HG03025 (cell line): ENCODE measurements at regions not wholly inside any gene's neighbourhood (a gene's known extent, or its start where the extent isn't known, plus 50 kb on each side); places are given as distances from the start of the nearest gene placed in this dataset.

ENCODE experiments used
- ATAC-seq: cut with Tn5 transposase; IDR thresholded peaks from one replicate; pipeline ENCODE4 v1.9.1; 2021; ENCODE audit warnings: mild to moderate bottlenecking, moderate library complexity; ENCODE audit not compliant: unreplicated experiment, low FRiP score

DNA sequence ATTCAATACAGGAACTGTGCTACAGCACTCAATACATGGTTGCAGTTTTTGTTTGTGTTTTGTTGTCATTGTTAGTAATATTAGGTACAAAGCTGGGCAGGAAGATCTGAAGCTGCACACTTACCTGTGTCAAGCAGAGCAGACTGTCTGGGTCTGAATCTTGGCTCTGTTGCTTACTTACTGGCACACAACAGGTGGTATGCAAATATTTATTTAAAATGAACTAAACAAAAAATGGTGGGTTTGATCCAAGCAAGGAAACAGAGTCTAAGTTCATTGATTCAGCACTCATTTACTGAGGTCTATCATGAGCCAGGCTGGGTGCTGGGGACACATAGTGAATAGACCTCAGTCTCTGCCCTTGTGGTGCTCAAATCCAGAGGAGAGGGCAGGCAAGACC lies 230.4 kb downstream of the OMA1 start:
- no peak for ATAC-seq

DNA sequence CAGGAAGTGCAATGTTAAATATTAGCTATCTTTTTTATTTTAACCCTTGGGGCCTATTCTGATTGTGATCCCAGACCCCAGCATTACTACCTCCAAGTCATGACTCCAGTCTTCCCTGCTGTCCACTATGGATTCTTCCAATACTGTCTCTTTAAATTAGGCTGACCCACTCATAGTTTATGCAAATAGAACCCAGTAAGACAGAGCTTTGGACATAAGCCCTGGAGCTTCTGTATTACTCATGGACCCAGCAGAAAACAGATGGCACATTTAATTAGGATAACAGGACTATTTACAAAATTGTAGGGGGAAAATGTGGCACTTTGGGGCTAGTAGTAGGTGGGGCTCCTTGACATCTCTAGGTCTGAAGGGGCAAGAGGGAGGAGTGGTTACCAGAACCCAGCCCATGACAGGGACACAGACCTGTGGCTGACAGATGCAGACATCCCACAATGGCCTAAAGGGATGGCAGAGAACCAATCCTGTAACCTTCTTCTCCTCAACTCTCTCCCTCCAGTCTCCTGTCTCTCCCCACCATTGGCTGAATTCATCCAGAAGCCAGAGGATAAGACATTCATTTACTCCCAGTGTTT lies 233.5 kb downstream of the OMA1 start:
- ATAC-seq: no peak

DNA sequence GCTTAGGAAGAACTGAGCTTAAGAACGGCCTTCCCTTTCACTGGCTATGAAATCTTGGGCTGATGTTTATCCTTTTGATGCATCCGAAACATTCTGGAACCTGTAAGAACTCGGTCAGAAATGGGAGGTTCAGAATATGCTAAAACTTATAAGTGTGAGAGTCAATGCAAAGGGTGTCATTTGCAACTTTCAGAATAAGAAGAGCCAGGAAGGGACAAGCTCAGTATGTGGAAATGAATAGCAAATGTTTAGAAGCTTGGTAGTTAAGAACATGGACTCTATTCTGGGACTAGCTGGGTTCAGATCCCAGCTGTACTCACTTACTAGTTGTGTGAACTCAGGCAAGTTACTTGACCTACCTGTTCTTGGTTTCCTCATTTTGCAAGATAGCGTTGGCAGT lies 234.1 kb downstream of the OMA1 start:
- no peak for ATAC-seq

DNA sequence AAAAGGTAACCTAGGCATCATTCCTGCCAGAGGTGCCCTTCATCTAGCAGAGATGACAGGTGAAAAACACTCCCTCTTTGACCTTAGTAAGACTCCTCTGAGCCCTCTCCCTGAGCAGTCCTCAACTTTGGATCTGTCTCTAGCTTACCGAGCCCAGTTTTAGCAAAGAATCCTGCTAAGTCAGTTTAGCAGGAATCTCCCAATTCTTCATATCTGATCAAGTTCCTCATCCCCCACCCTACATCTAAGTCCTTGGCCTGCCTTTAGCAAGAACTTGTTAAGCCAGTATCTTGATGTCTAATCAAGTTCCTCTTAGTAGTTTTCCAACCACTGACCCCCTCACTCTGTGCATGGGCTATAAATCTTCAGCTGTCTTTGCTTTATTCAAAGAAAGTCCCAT lies 235.6 kb downstream of the OMA1 start:
- ATAC-seq: no peak

DNA sequence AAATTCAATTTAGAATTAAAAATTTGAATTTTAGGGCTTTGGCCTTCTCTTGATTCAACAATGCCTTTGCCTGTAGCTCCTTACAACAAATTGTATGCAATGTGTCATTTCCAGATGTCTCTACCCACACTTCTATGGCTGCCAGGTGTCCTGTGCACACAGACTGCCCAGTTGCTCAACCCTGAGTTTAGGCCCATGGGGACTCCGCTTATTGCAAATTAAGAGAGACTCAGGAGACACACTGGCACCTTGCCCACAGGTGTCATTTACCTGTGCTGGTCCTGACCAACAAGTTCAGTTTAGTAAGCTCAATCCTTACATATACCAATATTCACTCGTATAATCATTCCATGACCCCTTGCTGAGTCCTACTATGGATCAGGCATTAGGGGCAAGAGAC lies 236.1 kb downstream of the OMA1 start:
- ATAC-seq: no peak

DNA sequence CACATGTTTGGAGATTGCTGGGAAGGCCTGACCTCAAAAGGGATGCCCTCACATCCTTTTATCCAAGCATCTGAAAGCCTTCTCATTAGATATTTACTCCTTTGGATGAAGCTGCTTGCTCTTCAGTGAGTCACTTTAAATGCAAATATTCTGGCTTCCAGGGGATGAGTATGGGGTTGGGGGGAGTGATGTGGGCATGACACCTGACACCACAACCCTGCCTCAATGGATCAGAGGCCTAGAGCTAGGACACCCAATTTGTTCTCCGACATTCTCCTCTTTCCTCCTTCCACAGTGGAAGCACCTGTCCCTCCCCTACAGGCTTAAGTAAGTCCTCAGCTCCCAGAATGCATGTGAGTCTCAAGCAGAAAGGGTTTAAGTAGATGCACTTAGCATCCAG lies 238.3 kb downstream of the OMA1 start:
- no peak for ATAC-seq

DNA sequence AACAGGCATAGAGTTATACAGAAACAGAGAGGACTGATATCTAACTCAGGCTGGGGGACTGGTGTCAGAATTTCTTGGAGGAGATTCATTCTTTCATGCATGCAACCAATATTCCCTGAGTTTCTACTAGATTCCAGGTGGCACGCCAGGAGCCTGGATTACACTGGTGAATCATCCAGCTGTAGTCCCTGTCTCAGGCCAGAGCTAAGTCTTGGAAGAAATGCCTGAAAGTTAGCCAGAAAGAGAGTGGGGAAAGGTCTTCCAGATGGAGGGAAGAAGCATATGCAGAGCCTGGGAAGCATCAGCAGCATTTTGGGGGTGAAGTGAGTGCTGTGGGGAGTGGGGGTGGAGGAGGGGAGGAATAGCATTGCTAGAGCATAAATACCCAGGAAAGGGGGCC lies 239.1 kb downstream of the OMA1 start:
- no peak for ATAC-seq

DNA sequence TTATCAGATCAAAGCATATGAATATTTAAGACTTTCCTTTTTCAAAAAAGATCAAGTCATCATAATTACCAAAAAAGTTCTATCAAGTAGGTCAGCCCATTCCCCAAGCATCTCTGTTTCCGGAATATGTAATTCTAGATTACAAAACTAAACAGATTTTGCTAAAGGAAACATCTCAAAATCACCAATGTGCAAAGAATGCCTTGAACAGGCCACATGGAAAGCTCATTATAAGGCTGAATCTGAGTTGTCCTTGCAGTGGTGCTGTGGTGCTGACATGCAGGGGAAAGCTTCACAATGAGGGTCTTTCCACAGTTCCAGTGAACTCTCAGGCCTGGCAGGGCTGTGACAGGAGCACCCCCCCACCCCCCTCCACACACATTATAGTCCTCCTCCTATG lies 240.9 kb downstream of the OMA1 start:
- ATAC-seq: no peak

DNA sequence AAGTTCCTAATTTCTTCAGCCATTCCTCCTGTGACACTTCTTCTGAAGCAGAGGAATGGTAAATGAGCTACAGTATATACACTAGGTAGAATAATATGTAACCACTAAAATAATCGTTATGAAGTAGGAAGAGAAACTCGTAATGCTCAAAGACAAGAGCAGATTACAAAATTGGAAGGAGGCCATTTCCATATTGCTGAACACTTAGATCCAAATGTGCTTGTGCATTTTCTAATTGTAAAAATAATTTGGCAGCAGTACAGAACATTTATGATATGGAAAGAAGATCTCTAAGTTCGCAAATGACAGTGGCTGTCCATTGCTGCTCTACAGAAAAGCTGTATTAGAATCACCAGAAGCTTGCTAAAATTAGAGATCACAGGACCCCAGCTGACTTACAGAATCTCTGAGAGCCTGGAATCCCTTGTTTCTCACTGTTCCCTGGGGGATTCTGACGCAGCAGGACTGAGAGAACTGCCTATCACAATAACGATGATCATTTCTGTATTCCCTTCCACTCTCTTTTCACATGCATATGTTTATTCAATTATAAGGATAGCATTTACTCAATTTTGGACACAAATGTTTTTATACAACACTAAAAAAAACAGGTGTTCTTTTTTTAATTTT lies 242.1 kb downstream of the OMA1 start:
- ATAC-seq: no peak

DNA sequence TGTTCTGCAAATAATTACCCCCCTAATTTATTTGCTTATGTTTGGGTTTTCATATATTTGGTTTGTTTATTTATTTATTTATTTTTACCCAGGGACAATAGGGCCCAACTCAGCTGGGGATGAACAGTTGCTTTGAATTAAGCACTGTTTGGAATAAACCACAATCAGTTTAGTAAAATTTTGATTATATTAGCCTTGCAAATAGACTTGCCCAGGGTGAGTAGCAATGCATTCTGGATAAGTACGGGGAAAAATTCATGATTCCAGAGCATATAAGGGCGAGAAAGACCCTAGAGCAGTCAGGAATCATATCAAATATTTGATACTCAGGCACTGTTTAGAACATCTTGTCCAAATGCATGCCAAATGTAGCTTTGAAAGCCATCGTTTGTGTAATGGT lies 242.7 kb downstream of the OMA1 start:
- no peak for ATAC-seq

DNA sequence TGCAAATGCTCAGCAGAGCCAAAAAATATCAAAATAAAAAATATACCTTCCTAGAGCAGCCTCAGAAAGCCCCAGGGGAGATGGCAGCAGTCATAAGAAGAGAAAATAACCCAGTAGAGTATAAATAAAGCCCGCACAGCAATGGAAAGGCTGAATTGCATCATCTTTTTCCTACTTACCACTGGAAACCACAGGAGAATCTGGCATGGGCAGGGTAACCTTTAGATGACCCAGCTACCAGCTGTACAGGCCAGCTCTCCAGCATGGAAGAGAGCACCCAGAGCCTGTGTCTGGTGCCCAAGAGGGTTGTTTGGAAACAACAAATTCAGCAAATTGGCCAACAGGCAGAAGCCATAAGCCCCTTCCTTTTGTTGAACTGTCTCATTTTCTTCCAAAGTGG lies 253.1 kb downstream of the OMA1 start:
- ATAC-seq: no peak

DNA sequence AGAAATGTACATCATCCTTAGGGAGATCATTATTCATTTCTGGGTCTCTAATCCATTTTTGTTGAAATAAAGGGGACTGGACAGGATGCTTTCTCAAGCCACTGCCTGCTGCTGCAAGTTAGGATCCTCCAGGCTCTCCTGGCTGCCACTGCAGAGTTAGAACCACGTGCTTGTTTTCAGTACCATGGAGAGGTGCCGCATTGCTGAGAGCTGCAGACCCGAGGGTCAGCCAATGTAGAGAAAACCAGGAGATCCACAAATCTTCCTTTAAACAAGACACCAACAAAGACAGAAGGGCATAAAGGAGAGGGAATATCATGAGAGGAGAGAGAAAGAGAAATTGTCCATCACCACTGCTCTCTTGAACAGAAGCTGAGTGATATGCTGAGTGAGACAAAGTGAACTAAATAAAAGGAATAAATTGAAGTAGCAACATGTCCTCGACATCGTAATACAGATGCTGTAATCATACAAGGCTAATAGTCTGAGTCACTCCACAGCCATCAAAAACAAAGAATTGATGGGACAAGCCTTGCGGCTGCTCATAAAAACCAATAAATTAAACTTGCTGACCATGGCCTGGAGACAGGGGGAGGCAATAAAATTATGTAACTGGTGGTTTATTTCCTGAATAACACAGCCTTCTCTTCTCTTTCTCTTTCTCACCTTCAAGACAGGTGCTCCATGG lies 255.7 kb downstream of the OMA1 start:
- no peak for ATAC-seq

DNA sequence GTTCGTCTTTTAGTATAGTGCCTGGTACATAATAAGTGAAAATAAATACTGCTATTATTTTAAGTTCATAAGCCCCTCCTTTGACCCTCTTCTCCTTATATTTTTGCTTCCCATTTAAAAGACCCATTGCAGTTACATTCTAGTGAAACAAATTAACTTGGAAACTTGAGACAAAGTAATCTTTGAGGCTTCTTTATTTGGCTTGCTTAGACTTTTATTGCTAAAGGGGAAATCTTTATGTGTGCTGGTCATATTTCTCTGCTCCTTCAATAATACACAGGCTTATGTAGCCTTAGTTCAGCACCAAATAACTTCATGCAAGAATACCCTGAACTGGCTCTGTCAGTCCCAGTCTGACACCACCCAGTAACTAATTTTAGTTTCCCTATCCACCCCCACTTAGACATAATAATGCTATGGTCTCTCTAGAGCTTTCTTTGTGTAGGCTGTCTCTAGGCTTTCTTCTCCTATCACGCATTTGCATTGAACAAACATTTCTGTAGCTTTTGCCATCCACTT lies 257.8 kb downstream of the OMA1 start:
- no peak for ATAC-seq

DNA sequence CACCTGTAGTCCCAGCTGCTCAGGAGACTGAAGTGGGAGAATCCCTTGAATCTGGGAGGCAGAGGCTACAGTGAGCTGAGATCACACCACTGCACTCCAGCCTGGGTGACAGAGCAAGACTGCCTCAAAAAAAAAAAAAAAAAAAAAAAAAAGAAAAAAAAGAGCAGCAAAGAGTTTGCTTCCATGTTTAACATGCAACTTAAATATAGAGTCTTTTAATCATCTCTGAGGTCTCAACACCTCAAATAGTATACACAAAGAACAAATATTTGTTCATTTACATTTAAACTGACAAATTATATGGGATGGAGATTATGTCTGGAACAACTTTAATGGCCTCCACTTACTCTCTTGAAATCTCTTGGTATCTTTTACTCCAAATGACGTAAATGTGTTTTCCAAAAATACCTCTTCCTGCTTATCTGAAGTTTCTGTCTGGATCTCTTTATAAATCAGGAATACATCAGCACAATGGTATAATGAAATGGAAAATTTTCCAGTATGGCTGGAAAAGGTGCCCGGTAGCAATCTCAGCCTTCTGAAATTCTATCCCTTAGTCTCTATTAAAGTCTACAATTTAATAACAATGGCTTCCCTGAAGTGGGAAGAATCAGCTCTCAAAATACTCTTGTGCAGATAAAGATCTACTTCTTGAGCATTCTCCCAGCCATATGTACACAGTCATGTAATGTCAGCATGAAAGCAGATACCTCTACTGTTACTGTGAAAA lies 258.5 kb downstream of the OMA1 start:
- ATAC-seq: no peak

DNA sequence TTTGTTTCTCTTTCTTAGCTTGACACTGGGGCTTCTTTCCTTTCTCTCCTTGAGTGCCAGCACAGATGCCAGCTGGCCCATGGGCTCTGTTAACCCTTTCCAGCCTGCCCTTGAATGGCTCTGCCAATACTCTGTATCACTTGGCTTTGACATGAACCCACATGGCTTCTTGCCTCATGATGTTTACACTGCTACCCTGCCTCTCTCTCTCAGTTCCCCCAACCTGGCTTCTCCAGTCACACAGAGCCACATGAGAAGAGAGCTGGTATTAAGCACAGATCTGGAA lies 262.4 kb downstream of the OMA1 start:
- no peak for ATAC-seq

DNA sequence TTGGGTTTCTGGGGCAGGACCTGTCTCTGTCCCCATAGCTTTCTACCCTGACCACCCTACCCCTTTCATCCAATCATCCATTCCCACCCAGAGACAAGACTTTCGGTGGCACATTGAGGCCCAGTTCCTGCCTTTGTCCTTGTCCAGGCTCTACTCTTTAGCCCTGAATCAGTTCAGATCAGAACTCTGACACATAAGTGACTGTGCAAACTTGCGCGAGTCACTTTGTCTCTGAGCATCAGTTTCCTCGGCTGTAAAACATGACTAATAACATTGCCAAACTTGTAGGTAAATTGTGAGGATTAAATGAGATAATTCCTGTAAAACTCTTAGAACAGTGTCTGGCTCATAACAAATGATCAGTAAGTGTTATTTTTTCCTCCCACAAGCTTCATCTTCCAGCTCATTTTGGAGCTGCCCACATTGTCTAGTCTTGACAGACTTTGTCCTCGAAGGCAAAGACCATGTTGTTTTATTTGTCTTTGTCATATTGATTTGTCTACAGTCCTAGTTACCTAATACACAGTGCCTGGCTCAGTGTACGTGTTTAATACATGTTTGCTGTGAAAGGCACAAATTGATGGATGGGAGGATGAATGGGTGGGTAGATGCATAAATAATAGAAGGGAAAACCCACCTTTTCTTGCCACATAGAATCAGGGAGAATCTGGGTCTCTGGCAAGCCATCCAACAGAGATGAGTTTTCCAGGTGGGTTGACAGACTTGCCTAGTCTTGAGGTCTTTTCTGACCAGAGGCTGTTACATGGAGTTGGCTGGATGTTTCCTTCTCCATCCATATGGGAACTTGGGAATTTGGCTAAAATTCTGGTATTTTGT lies 262.9 kb downstream of the OMA1 start:
- ATAC-seq: no peak

DNA sequence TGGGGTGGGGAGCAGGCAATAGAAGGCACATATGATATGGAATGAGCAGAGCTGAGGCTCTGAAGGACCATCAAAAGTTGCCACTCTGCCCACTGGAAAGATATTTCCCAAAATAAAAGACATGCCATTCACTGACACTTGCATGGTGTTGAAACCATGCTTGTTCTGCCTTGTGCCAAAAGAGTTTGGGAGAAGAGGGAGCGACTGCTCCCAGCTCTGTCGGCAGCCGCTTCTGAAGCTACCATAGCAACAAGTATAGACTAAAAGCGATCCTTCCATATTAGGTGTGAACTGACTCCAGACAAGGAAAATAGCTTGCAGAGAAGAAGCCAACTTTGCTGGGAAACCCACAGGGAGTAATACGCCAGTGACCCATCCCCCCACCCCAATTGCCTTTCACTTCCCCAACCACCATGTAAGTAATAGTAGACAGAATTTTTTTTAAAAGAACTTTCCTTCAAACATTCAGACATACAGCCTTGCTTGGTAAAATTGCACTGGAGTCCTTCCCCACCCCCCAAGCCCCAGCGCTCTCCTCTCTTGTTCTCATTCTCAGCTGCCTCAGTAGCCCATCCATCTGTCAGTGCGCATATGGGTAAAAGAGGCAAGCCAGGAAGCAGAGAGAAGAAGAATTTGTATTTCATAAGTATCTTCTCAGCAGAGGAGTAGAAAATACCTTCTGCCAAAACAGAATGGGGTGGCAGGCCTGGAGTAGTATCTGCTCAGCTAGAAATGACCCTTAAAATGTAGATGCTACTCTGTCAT lies 263.7 kb downstream of the OMA1 start:
- ATAC-seq: no peak

DNA sequence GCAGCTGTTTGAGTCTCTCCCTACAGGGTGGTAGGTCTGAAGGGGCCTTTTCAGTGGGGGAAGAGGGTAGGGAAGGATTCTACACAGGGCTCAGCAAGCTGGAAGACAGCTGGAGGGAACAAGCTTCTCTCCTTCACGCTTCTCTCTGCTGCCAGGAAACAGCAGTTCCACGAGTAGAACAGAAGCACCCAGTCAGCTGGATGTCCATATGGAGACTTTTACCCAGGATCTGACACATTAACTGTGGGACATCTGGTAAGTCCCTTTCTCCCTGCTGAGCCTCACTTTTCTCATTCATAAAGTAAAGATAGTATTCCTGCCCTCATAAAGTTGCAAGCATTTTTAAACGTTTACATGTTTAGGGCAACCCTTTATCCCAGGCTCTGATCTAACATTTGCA lies 280.3 kb downstream of the OMA1 start:
- no peak for ATAC-seq

DNA sequence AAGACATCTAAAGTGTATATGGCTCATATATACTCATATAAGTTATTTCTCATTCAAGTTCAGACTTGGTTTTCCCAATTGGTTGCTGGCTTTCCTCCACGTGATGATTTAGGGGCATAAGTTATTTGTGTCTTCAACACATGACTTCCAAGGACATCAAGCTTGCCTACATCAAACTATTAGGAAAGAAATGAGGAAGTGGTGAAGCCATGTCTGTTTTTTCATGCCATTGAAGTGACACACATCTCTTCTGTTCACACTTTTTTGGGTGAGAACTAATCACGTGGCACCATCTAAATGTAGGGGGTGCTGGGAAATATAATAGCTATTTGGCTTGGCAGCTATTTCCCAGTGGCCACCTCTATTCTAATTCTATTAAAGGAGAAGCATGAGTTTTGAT lies 282.1 kb downstream of the OMA1 start:
- no peak for ATAC-seq

DNA sequence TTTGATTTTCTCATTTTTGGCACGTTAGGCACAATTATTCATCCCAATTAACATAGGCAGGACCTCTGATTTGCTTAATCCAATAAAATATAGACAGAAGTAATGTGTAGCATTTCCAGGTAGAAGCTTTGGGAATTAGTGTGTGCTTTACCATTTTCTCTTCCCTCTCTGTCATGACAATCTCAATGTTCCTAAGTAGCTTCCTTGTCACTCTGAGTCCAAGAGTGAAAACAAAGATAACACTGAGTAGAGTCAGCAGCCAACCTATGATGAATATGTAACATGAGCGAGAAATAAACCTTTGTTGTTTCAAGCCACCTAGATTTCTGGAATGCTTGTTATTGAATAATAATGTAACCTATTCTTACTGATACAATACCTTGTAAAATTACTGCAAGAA lies 283.8 kb downstream of the OMA1 start:
- no peak for ATAC-seq
